Neural progenitor cell (in vitro differentiated cells): ENCODE measurements at regions not wholly inside any gene's neighbourhood (a gene's known extent, or its start where the extent isn't known, plus 50 kb on each side); places are given as distances from the start of the nearest gene placed in this dataset.
A peak's percentile ranks its signal among the peaks of the same experiment; 100 is the strongest.

Experiments
- DNase-seq: peaks from one replicate; pipeline ENCODE4 v3.0.0-alpha.2; 2016; ENCODE audit warnings: low spot score
- H2AFZ ChIP-seq: fragments of 200-600 bp; sonication (generic); replicated peaks from 2 replicates; pipeline ENCODE4 v1.6.1; 2016; ENCODE audit warnings: antibody characterized with exemption
- H3F3A ChIP-seq: fragments of 200-600 bp; sonication (generic); 2 replicates; pipeline ENCODE4 v1.6.1; 2016; ENCODE audit warnings: antibody characterized with exemption, low read depth
- H3K27ac ChIP-seq: fragments of 200-600 bp; sonication (generic); 2 replicates; pipeline ENCODE4 v1.5.1; 2016; ENCODE audit warnings: mild to moderate bottlenecking
- H3K27me3 ChIP-seq: fragments of 200-600 bp; sonication (generic); 2 replicates; pipeline ENCODE4 v1.6.1; 2016; ENCODE audit warnings: mild to moderate bottlenecking, moderate library complexity
- H3K36me3 ChIP-seq: fragments of 200-600 bp; sonication (generic); 2 replicates; pipeline ENCODE4 v1.5.1; 2016
- H3K4me1 ChIP-seq: fragments of 200-600 bp; sonication (generic); 2 replicates; pipeline ENCODE4 v1.6.1; 2016; ENCODE audit warnings: mixed run types
- H3K4me2 ChIP-seq: fragments of 200-600 bp; sonication (generic); 2 replicates; pipeline ENCODE4 v1.6.1; 2016
- H3K4me3 ChIP-seq: fragments of 200-600 bp; sonication (generic); 2 replicates; pipeline ENCODE4 v1.5.1; 2016
- H3K79me2 ChIP-seq: fragments of 200-600 bp; sonication (generic); 2 replicates; pipeline ENCODE4 v1.6.1; 2016; ENCODE audit warnings: low read depth
- H3K9ac ChIP-seq: fragments of 200-600 bp; sonication (generic); 2 replicates; pipeline ENCODE4 v1.6.1; 2016
- H3K9me3 ChIP-seq: fragments of 200-600 bp; sonication (generic); 2 replicates; pipeline ENCODE4 v1.5.1; 2016; ENCODE audit warnings: low read depth
- H4K20me1 ChIP-seq: fragments of 200-600 bp; sonication (generic); 2 replicates; pipeline ENCODE4 v1.6.1; 2016; ENCODE audit warnings: low read depth
- H3K27ac Mint-ChIP-seq: 3 replicates; pipeline ENCODE4 v1.8.0; 2021; ENCODE audit warnings: mixed read lengths
- H3K27me3 Mint-ChIP-seq: 2 replicates; pipeline ENCODE4 v1.8.0; 2022; ENCODE audit warnings: low read depth, mild to moderate bottlenecking, inconsistent platforms, moderate library complexity, mixed read lengths; ENCODE audit not compliant: insufficient read depth
- H3K36me3 Mint-ChIP-seq: 3 replicates; pipeline ENCODE4 v1.8.0; 2021; ENCODE audit warnings: mixed read lengths
- H3K4me1 Mint-ChIP-seq: 3 replicates; pipeline ENCODE4 v1.8.0; 2021; ENCODE audit warnings: mixed read lengths
- H3K4me3 Mint-ChIP-seq: 3 replicates; pipeline ENCODE4 v1.8.0; 2021; ENCODE audit warnings: mild to moderate bottlenecking, moderate library complexity, mixed read lengths
- H3K9me3 Mint-ChIP-seq: 3 replicates; pipeline ENCODE4 v1.8.0; 2020; ENCODE audit warnings: mixed read lengths
- CTCF ChIP-seq: fragments of 200-600 bp; sonication (generic); IDR thresholded peaks from 2 replicates; pipeline ENCODE4 v1.5.1; 2017; ENCODE audit warnings: antibody characterized with exemption, mild to moderate bottlenecking
- EZH2 ChIP-seq: fragments of 200-600 bp; sonication (generic); IDR thresholded peaks from 2 replicates; pipeline ENCODE4 v1.6.1; 2017; ENCODE audit warnings: antibody characterized with exemption, mild to moderate bottlenecking, moderate library complexity
- EZH2phosphoT487 ChIP-seq: fragments of 200-600 bp; sonication (generic); IDR thresholded peaks from 2 replicates; pipeline ENCODE4 v1.6.1; 2017; ENCODE audit warnings: antibody characterized with exemption

- no peak overlapping the region for H3K27ac ChIP-seq
- no peaks in the 10 kb centered on the region for H4K20me1 ChIP-seq
- H3K36me3 Mint-ChIP-seq, result no peaks in the 10 kb centered on the region
- no peaks in the 10 kb centered on the region for H3K4me1 Mint-ChIP-seq
- no peaks in the 10 kb centered on the region for H3K27me3 Mint-ChIP-seq
- peaks cover 1% of the 10 kb centered on the region for H3K9me3 Mint-ChIP-seq
- TF ChIP-seq EZH2 (no peak), CTCF (no peak), EZH2phosphoT487 (no peak)
- H3K9me3 ChIP-seq, result peaks cover 10% of the 10 kb centered on the region
- H3K27me3 ChIP-seq, result no peaks in the 10 kb centered on the region
- no peak overlapping the region for H2AFZ ChIP-seq
- H3K79me2 ChIP-seq, result no peaks in the 10 kb centered on the region
- no peak overlapping the region for H3K9ac ChIP-seq
- H3K4me3 ChIP-seq, result no peak overlapping the region
- no peaks in the 10 kb centered on the region for H3F3A ChIP-seq
- DNase-seq, result no peak
- H3K36me3 ChIP-seq, result no peaks in the 10 kb centered on the region
- H3K4me3 Mint-ChIP-seq, result no peak overlapping the region
- no peak overlapping the region for H3K27ac Mint-ChIP-seq
- H3K4me1 ChIP-seq, result no peaks in the 10 kb centered on the region
- no peak overlapping the region for H3K4me2 ChIP-seq
Measured at GRCh38 chrX:84611843-84612636, 109.8 kb upstream of the HDX start.

GRCh38 chrX:84634201-84634782, 132.0 kb upstream of the HDX start:
- Histone ChIP-seq H3K27ac (no peak overlapping the region), H3K79me2 (no peaks in the 10 kb centered on the region), H3K9ac (no peak overlapping the region), H3K4me1 (no peaks in the 10 kb centered on the region), H3K27me3 (no peaks in the 10 kb centered on the region), H3F3A (no peaks in the 10 kb centered on the region), H3K36me3 (no peaks in the 10 kb centered on the region), H2AFZ (no peak overlapping the region), H3K4me2 (no peak overlapping the region), H3K4me3 (no peak overlapping the region), H4K20me1 (no peaks in the 10 kb centered on the region), H3K9me3 (no peaks in the 10 kb centered on the region)
- Mint-ChIP-seq H3K9me3 (no peaks in the 10 kb centered on the region), H3K27me3 (no peaks in the 10 kb centered on the region), H3K36me3 (no peaks in the 10 kb centered on the region), H3K4me1 (no peaks in the 10 kb centered on the region), H3K4me3 (no peak overlapping the region), H3K27ac (no peak overlapping the region)
- TF ChIP-seq CTCF (no peak), EZH2phosphoT487 (no peak), EZH2 (no peak)
- peak; percentile 2 for DNase-seq

GRCh38 chrX:84666086-84666485, 163.8 kb upstream of the HDX start:
- no peaks in the 10 kb centered on the region for H4K20me1 ChIP-seq
- Mint-ChIP-seq H3K9me3 (no peaks in the 10 kb centered on the region), H3K27me3 (no peaks in the 10 kb centered on the region), H3K36me3 (no peaks in the 10 kb centered on the region), H3K27ac (no peak overlapping the region), H3K4me1 (no peaks in the 10 kb centered on the region), H3K4me3 (no peak overlapping the region)
- H3K4me2 ChIP-seq, result no peak overlapping the region
- H3K4me1 ChIP-seq, result no peaks in the 10 kb centered on the region
- no peak overlapping the region for H3K9ac ChIP-seq
- H3F3A ChIP-seq, result no peaks in the 10 kb centered on the region
- no peaks in the 10 kb centered on the region for H3K36me3 ChIP-seq
- no peaks in the 10 kb centered on the region for H3K27me3 ChIP-seq
- H3K27ac ChIP-seq, result no peak overlapping the region
- H3K79me2 ChIP-seq, result no peaks in the 10 kb centered on the region
- H3K9me3 ChIP-seq, result no peaks in the 10 kb centered on the region
- no peak for DNase-seq
- H3K4me3 ChIP-seq, result no peak overlapping the region
- TF ChIP-seq EZH2phosphoT487 (no peak), EZH2 (no peak), CTCF (no peak)
- no peak overlapping the region for H2AFZ ChIP-seq
